ENCODE measurements at regions not wholly inside any gene's neighbourhood (a gene's known extent, or its start where the extent isn't known, plus 50 kb on each side); places are given as distances from the start of the nearest gene placed in this dataset.

GRCh38 chr9:86458191-86458855 lies 104.1 kb upstream of the TUT7 start:
- no peak for DNase-seq (ENCODE audit: low read depth in 1 of 2, low spot score in 1 of 2)

DNA sequence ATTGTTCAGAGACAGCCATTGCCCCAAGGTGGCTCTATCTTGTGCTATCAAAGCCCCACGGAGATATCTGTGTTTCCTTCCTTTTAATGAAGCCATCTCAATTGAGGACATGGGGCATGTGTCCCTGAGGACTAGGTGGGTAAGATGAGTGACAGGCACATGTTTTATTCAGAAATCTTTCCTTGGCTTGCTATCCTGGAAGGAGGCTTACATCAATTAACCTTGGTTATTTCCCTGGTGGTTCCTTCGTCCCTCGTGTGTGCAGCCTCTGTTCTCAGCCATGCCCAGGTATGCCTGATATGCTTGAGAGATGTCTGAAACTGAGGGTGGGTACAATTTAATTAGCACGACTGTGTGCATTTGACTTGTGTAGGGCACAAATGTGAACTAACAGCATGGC lies 102.2 kb upstream of the TUT7 start:
- no peak for DNase-seq (ENCODE audit: low read depth in 1 of 2, low spot score in 1 of 2)

GRCh38 chr9:86454701-86455615 lies 100.7 kb upstream of the TUT7 start:
- no peak for DNase-seq (ENCODE audit: low read depth in 1 of 2, low spot score in 1 of 2)

- DNase-seq (ENCODE audit: low read depth in 1 of 2, low spot score in 1 of 2): no peak
Observed at GRCh38 chr9:86452201-86452828, 98.1 kb upstream of the TUT7 start.

- no peak for DNase-seq (ENCODE audit: low read depth in 1 of 2, low spot score in 1 of 2)
Observed at GRCh38 chr9:86449246-86449645, 95.0 kb upstream of the TUT7 start.

- no peak for DNase-seq (ENCODE audit: low read depth in 1 of 2, low spot score in 1 of 2)
Observed at GRCh38 chr9:86445671-86446070, 91.5 kb upstream of the TUT7 start.

DNA sequence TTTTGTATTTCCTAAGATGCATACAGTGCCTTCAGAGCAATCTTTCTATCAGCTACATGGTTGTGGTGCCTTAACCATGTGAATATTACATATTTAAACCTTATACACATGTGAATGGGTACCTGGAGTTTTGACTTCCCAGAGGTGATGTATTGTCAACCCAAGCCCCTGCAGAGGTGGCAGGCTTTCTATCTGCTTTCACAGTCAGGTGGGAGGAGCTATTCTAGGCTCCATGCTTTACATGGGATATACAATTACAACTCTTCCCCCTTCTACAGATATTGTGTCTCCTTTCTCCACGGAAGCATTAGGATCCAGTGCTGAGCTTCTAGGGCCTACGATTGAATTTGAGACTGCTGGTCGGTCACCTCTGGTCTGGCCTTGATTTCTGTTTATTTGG lies 89.8 kb upstream of the TUT7 start:
- DNase-seq (ENCODE audit: low read depth in 1 of 2, low spot score in 1 of 2): no peak

DNA sequence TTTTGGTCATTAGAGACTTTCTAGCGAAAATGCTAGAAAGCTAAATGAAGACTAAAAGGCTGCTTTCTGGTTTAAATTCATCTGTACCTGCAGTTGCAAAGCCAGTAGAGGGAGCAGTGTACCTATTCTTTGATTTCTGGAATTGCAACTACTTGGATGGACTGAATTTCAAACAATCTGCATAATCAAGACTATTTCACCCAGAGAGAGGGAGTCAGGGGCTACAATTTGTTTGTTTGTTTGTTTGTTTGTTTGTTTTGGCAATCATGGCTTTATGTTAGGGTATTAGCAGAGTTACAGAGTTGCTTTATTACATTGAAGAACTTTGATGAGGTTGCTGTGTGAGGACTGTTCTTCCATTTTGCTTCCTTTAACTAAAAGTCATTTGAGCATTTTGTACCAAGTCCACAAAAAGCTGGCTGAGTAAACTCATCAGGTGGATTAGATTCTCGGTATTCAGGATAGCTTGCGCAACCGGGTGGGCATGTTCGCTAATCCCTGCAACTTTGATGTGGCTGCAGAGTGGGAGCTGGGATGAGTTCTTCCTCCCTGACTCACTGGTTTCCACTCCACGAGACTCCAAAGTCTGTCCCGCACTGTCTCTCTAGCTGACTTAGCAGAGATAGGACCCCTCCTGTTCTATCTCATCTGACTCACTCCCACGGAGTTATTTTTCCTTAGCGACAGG lies 80.0 kb upstream of the TUT7 start:
- DNase-seq (ENCODE audit: low read depth in 1 of 2, low spot score in 1 of 2): peak in 1 of 2 donors; percentile 8

GRCh38 chr9:86424251-86424891 lies 70.2 kb upstream of the TUT7 start:
- DNase-seq (ENCODE audit: low read depth in 1 of 2, low spot score in 1 of 2): no peak

GRCh38 chr9:86413971-86414880 lies 60.0 kb upstream of the TUT7 start:
- DNase-seq (ENCODE audit: low read depth in 1 of 2, low spot score in 1 of 2): no peak

DNA sequence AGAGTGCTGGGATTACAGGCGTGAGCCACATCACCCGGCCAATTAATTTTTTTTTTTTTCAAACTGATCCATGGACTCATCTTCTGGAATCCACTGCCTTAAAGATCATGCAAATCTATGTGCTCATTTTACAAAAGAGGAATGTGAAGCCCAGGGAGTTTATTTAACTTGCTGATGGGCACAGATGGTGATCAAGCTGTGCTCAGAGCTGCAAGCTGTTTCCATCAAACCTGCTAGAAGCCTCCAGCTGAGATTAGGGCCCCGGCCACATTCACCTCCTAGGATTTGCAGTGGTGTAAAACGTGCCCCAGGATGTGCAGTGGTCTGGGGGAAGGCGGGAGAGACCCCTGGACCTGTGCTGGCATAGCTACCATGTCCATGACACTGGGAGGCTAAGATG lies 56.1 kb upstream of the TUT7 start:
- no peak for DNase-seq (ENCODE audit: low read depth in 1 of 2, low spot score in 1 of 2)

DNA sequence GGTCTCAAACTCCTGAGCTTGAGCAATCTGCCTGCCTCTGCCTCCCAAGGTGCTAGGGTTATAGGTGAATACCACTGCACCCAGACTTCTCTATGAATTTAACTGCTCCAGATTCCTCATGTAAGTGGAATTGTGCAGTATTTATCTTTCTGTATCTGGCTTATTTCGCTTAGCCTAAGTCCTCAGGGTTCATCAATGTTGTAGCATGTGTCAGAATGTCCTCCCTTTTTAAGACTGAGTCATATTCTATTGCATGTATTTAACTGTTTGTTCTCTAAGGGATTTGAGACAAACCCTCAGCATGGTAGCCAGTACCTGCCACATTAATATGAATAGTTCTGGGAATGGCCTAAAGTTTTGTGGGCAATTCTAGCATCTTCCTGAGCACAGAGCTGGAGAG lies 53.9 kb upstream of the TUT7 start:
- DNase-seq (ENCODE audit: low read depth in 1 of 2, low spot score in 1 of 2): no peak

DNA sequence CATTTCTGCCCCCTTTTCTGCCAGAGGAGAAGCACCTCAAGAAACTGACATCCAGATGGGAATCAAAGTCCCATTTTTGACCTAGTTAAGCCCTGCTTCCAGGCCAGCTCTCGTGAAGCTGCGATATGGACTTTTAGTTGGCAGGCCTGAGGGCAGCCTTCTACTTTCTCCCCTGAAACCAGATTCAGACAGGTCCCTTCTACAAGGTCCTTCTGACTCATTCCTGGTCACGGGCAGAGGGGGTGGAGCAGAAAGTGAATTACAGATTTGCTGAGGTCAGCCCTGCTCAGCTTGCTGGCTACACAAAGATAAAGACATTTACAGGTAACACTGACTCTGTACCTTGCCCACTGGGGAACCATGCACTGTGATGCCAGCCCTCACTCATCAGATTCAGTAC lies 52.8 kb upstream of the TUT7 start:
- no peak for DNase-seq (ENCODE audit: low read depth in 1 of 2, low spot score in 1 of 2)

- DNase-seq (ENCODE audit: low read depth in 1 of 2, low spot score in 1 of 2): no peak
Observed at GRCh38 chr9:86406366-86406765, 52.2 kb upstream of the TUT7 start.

GRCh38 chr9:86405926-86406325 lies 51.7 kb upstream of the TUT7 start:
- DNase-seq (ENCODE audit: low read depth in 1 of 2, low spot score in 1 of 2): peak in 1 of 2 donors; percentile 14

GRCh38 chr9:86405086-86405491 lies 50.9 kb upstream of the TUT7 start:
- DNase-seq (ENCODE audit: low read depth in 1 of 2, low spot score in 1 of 2): no peak

All from activated CD4-positive, alpha-beta T cell treated with anti-CD3 and anti-CD28 coated beads, Interleukin-2, amount 50 U/mL, for 24 hours (primary cell).